ENCODE measurements at regions not wholly inside any gene's neighbourhood (a gene's known extent, or its start where the extent isn't known, plus 50 kb on each side); places are given as distances from the start of the nearest gene placed in this dataset.
"Not testable (repeated sequence)": the region's sequence is repeated elsewhere in the genome, so short reads cannot be mapped to it uniquely, and the experiment has no call there.

DNA sequence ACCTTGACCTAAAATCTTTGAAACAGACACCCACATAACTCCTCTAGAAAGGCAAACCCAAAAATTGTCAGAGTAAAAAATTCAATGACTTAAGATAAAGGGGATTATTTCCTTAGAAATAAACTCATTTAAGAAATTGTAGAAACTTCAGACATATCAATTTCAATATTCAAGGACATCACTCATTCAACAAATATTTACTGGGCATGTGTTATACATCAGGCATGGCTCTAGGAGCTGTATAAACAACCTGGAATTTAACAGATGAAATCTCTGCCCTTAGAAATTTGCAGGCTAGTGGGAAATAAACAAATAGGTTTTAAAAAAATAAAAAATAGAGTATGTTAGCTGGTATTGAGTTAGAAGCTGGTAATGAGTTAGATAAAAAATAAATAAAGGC is 84.0 kb upstream of the LSM14A start:
- Mint-ChIP-seq H3K27me3 (ENCODE audit: low read depth) (peaks cover 5% of the 10 kb centered on the region), H3K27ac (no peak overlapping the region), H3K4me1 (ENCODE audit: low read depth) (no peaks in the 10 kb centered on the region), H3K9me3 (no peaks in the 10 kb centered on the region), H3K36me3 (ENCODE audit: insufficient read depth in 2 of 2) (no peaks in the 10 kb centered on the region), H3K4me3 (no peak overlapping the region)
- no peak for ATAC-seq (replicated peaks in 1 of 2)
- DNase-seq, result no peak

- no peak overlapping the region for H3K27ac Mint-ChIP-seq
- DNase-seq (no peak), ATAC-seq (replicated peaks in 1 of 2) (no peak)
- no peaks in the 10 kb centered on the region for H3K36me3 Mint-ChIP-seq (ENCODE audit: insufficient read depth in 2 of 2)
- H3K4me3 Mint-ChIP-seq, result no peak overlapping the region
- H3K4me1 Mint-ChIP-seq (ENCODE audit: low read depth), result no peaks in the 10 kb centered on the region
- H3K9me3 Mint-ChIP-seq, result no peaks in the 10 kb centered on the region
- H3K27me3 Mint-ChIP-seq (ENCODE audit: low read depth), result no peaks in the 10 kb centered on the region
Observed at GRCh38 chr19:34089566-34089965, 82.7 kb upstream of the LSM14A start.

DNA sequence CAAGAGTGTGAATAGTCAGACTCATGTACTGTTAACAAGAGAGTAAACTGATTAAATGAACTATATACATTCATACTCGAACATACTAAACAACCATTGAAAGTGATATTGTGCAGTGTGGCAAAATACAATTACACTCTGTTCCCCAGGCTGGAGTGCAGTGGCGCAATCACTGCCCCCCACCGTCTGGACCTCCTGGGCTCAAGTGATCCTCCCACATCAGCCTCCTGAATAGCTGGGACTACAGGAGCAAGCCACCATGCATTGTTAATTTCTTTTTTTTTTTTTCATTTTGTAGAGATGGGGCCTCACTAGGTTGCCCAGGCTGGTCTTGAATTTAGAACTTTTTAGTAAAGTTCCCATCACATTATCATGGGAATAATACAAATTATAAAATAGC is 77.3 kb upstream of the LSM14A start:
- H3K36me3 Mint-ChIP-seq (ENCODE audit: insufficient read depth in 2 of 2), result no peaks in the 10 kb centered on the region

DNA sequence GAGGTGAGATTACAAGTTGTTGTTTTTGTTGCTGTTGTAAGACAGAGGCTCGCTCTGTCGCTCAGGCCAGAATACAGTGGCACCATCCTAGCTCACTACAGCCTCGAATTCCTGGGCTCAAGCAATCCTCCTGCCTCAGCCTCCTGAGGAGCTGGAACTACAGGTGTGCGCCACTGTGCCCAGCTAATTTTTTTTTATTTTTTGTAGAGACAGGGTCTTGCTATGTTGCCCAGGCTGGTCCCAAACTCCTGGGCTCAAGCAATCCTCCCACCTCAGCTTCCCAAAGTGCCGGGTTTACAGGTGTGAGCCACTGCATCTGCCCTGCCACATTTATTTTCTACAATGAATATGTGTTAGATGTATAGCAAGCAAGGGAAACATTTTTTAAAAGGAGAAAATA is 76.9 kb upstream of the LSM14A start:
- H3K4me1 Mint-ChIP-seq (ENCODE audit: low read depth); DNase-seq; H3K36me3 Mint-ChIP-seq (ENCODE audit: insufficient read depth in 2 of 2); H3K4me3 Mint-ChIP-seq; H3K27ac Mint-ChIP-seq; ATAC-seq (replicated peaks in 1 of 2); H3K9me3 Mint-ChIP-seq: not testable (repeated sequence)
- peaks cover 13% of the 10 kb centered on the region for H3K27me3 Mint-ChIP-seq (ENCODE audit: low read depth)

More for the DNA sequence above, 77.3 kb upstream of the LSM14A start:
- H3K27ac Mint-ChIP-seq, result no peak overlapping the region
- H3K9me3 Mint-ChIP-seq, result no peaks in the 10 kb centered on the region
- H3K4me3 Mint-ChIP-seq, result no peak overlapping the region
- DNase-seq (no peak), ATAC-seq (replicated peaks in 1 of 2) (no peak)
- H3K4me1 Mint-ChIP-seq (ENCODE audit: low read depth), result no peaks in the 10 kb centered on the region
- peaks cover 13% of the 10 kb centered on the region for H3K27me3 Mint-ChIP-seq (ENCODE audit: low read depth)

DNA sequence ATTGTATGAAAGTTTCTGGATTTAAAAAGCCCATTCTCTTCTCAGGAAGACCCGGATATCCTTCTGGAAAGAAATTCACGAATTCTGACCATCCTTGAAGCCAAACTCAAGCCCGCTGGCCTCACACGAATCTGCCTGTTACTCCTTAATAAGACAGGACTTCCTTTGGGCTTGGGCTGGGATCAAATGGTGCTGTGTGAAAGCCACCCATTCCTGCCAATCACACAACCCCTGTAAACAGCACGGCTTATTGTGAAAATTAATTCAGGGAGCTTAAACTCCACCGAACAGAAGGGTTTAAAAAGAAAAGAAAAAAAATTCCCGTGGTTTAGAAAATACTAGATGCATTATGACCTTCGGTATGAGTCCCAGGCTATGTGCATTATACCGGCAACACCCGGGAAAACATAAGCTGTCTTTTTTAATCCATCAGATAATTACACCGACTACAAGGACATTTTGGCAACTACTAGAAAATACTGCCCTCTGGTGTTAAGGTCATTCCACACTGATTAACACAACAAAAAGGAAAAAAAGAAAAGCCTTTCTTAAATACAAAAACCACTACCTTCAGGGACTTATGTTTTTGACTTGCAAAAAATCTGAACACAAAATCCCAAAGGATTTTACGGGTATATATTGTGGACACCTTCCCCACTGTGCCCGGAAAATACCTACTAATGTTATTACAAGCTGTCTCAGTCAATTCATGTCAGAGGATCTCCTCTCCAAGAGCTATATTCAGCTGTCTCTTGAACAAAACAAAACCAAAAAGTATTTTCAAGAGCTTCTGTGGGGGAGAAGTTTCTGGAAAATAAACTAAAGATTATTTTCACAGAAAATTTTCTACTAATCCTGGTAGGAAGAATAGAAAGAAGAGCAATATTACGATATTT is 76.0 kb upstream of the LSM14A start:
- H3K4me1 Mint-ChIP-seq (ENCODE audit: low read depth), result no peaks in the 10 kb centered on the region
- H3K9me3 Mint-ChIP-seq, result no peaks in the 10 kb centered on the region
- no peak overlapping the region for H3K27ac Mint-ChIP-seq
- ATAC-seq (replicated peaks in 1 of 2) (no peak), DNase-seq (no peak)
- H3K27me3 Mint-ChIP-seq (ENCODE audit: low read depth), result peaks cover 13% of the 10 kb centered on the region
- H3K4me3 Mint-ChIP-seq, result no peak overlapping the region
- no peaks in the 10 kb centered on the region for H3K36me3 Mint-ChIP-seq (ENCODE audit: insufficient read depth in 2 of 2)

- ATAC-seq (replicated peaks in 1 of 2), result no peak
- Mint-ChIP-seq H3K9me3 (no peaks in the 10 kb centered on the region), H3K4me3 (no peak overlapping the region), H3K4me1 (ENCODE audit: low read depth) (no peaks in the 10 kb centered on the region), H3K27me3 (ENCODE audit: low read depth) (peaks cover 5% of the 10 kb centered on the region), H3K36me3 (ENCODE audit: insufficient read depth in 2 of 2) (no peaks in the 10 kb centered on the region), H3K27ac (no peak overlapping the region)
- no peak for DNase-seq
Observed at GRCh38 chr19:34104096-34104495, 68.2 kb upstream of the LSM14A start.

DNA sequence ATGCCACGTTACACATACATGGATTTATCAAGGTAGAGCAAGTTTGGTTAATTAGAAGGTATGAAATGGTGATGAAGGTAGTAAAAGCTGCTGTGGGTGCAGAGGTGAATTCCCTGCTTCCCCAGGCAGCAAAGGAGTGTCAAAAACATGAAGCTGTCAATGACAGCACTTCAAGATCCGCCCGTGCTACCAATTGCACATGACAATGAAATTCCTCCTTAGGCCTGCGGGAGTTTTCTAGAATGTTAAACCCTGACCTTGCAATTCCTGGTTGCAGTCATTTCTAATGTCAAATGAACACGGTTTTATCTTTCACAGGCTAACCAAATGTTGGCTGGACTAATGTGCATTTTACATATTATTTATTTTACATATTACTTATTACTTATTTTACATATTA is 67.7 kb upstream of the LSM14A start:
- Mint-ChIP-seq H3K27ac (no peak overlapping the region), H3K4me1 (ENCODE audit: low read depth) (no peaks in the 10 kb centered on the region), H3K27me3 (ENCODE audit: low read depth) (no peaks in the 10 kb centered on the region), H3K4me3 (no peak overlapping the region), H3K9me3 (no peaks in the 10 kb centered on the region), H3K36me3 (ENCODE audit: insufficient read depth in 2 of 2) (no peaks in the 10 kb centered on the region)
- no peak for ATAC-seq (replicated peaks in 1 of 2)
- DNase-seq, result no peak

- Mint-ChIP-seq H3K27me3 (ENCODE audit: low read depth) (no peaks in the 10 kb centered on the region), H3K36me3 (ENCODE audit: insufficient read depth in 2 of 2) (no peaks in the 10 kb centered on the region), H3K4me3 (no peak overlapping the region), H3K4me1 (ENCODE audit: low read depth) (no peaks in the 10 kb centered on the region), H3K27ac (no peak overlapping the region), H3K9me3 (no peaks in the 10 kb centered on the region)
- ATAC-seq (replicated peaks in 1 of 2) (no peak), DNase-seq (no peak)
Observed at GRCh38 chr19:34109596-34109995, 62.7 kb upstream of the LSM14A start.

GRCh38 chr19:34118879-34119748 is 53.2 kb upstream of the LSM14A start:
- no peak for DNase-seq

DNA sequence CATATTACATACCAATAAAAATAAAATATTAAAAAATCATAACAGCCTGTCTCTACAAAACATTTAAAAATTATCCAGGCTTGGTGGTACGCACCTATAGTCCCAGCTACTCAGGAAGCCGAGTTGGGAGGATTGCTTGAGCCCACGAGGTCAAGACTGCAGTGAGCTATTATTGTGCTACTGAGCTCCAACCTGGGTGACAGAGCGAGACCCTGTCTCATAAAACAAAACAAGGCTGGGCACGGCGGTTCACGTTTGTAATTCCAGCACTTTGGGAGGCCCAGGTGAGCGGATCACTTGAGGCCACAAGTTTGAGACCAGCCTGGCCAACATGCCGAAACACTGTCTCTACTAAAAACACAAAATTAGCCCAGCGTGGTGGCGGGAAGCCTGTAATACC is 52.2 kb upstream of the LSM14A start:
- ATAC-seq (replicated peaks in 1 of 2) (no peak), DNase-seq (no peak)
- no peaks in the 10 kb centered on the region for H3K36me3 Mint-ChIP-seq (ENCODE audit: insufficient read depth in 2 of 2)
- H3K27ac Mint-ChIP-seq, result no peak overlapping the region
- H3K27me3 Mint-ChIP-seq (ENCODE audit: low read depth), result no peaks in the 10 kb centered on the region
- no peak overlapping the region for H3K4me3 Mint-ChIP-seq
- H3K9me3 Mint-ChIP-seq, result no peaks in the 10 kb centered on the region
- peaks cover 12% of the 10 kb centered on the region for H3K4me1 Mint-ChIP-seq (ENCODE audit: low read depth)

More at GRCh38 chr19:34118879-34119748, 53.2 kb upstream of the LSM14A start:
- H3K4me3 Mint-ChIP-seq, result peak overlapping the region in 1 of 2 donors; percentile 19
- H3K27me3 Mint-ChIP-seq (ENCODE audit: low read depth), result no peaks in the 10 kb centered on the region
- H3K9me3 Mint-ChIP-seq, result no peaks in the 10 kb centered on the region
- peaks cover 12% of the 10 kb centered on the region for H3K4me1 Mint-ChIP-seq (ENCODE audit: low read depth)
- H3K27ac Mint-ChIP-seq, result peak overlapping the region; percentile 63
- peak in 1 of 2 donors; percentile 41 for ATAC-seq (replicated peaks in 1 of 2)
- H3K36me3 Mint-ChIP-seq (ENCODE audit: insufficient read depth in 2 of 2), result no peaks in the 10 kb centered on the region

GRCh38 chr19:34120846-34121639 is 51.3 kb upstream of the LSM14A start:
- peaks cover 12% of the 10 kb centered on the region for H3K4me1 Mint-ChIP-seq (ENCODE audit: low read depth)

More at GRCh38 chr19:34120846-34121639, 51.3 kb upstream of the LSM14A start:
- H3K36me3 Mint-ChIP-seq (ENCODE audit: insufficient read depth in 2 of 2), result no peaks in the 10 kb centered on the region
- no peaks in the 10 kb centered on the region for H3K9me3 Mint-ChIP-seq
- no peak overlapping the region for H3K4me3 Mint-ChIP-seq
- no peaks in the 10 kb centered on the region for H3K27me3 Mint-ChIP-seq (ENCODE audit: low read depth)
- DNase-seq (peak; percentile 52 to 62), ATAC-seq (replicated peaks in 1 of 2) (peak; percentile 41 to 45)
- H3K27ac Mint-ChIP-seq, result no peak overlapping the region
